ENCODE measurements at regions not wholly inside any gene's neighbourhood (a gene's known extent, or its start where the extent isn't known, plus 50 kb on each side); places are given as distances from the start of the nearest gene placed in this dataset.

DNA sequence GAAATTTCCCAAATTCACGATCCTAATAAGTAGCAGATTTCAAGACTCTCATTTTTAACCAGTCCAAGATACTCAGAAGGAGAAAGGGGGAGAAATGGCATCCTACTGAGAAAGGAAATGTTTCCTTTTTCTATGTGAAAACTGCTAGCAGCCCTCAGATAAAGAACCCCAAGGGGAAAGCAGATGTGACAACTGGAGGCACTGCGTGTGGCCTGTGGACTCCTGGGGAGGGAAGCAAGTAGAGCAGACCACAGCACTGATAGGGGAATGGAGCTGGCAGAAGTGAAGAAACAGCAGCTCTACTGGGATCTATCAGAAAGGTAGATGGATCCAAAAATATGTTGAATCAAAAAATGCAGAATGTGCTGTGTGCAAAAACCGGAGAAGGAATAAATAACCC is 239.7 kb upstream of the API5 start:
- TF ChIP-seq, protein P1, sequence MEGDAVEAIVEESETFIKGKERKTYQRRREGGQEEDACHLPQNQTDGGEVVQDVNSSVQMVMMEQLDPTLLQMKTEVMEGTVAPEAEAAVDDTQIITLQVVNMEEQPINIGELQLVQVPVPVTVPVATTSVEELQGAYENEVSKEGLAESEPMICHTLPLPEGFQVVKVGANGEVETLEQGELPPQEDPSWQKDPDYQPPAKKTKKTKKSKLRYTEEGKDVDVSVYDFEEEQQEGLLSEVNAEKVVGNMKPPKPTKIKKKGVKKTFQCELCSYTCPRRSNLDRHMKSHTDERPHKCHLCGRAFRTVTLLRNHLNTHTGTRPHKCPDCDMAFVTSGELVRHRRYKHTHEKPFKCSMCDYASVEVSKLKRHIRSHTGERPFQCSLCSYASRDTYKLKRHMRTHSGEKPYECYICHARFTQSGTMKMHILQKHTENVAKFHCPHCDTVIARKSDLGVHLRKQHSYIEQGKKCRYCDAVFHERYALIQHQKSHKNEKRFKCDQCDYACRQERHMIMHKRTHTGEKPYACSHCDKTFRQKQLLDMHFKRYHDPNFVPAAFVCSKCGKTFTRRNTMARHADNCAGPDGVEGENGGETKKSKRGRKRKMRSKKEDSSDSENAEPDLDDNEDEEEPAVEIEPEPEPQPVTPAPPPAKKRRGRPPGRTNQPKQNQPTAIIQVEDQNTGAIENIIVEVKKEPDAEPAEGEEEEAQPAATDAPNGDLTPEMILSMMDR (IDR thresholded peaks at IDR 0.05; ENCODE audit: borderline replicate concordance): no peak
- Histone ChIP-seq H3K27ac (replicated peaks) (no peak overlapping the region), H3K4me1 (no peaks in the 10 kb centered on the region), H3K4me3 (no peak overlapping the region), H3K27me3 (ENCODE audit: low read depth) (no peaks in the 10 kb centered on the region), H3K9me3 (replicated peaks) (peaks cover 54% of the 10 kb centered on the region), H3K36me3 (no peaks in the 10 kb centered on the region)
- intact Hi-C loops (cut with micrococcal nuclease): no loop called here
- no peak for DNase-seq

DNA sequence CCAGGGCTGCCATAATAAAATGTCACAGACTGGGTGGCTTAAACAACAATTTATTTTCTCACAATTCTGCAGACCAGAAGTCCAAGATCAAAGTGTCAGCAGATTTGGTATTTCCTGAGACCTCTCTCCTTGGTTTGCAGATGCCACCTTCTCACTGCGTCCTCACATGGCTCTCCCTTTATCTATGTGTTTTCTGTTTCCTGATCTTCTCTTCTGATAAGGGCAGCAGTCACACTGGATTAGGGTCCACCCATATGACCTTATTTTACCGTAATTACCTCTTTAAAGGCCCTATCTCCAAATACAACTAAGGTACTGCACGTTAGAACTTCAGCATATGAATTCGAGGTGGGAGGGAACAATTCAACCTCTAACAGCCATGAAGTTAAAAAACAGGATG is 238.9 kb upstream of the API5 start:
- DNase-seq: no peak
- Histone ChIP-seq H3K4me3 (no peak overlapping the region), H3K27me3 (ENCODE audit: low read depth) (no peaks in the 10 kb centered on the region), H3K36me3 (no peaks in the 10 kb centered on the region), H3K27ac (replicated peaks) (no peak overlapping the region), H3K9me3 (replicated peaks) (peaks cover 54% of the 10 kb centered on the region), H3K4me1 (no peaks in the 10 kb centered on the region)
- intact Hi-C loops (cut with micrococcal nuclease): no loop called here
- TF ChIP-seq, protein P1 (IDR thresholded peaks at IDR 0.05; ENCODE audit: borderline replicate concordance): no peak

DNA sequence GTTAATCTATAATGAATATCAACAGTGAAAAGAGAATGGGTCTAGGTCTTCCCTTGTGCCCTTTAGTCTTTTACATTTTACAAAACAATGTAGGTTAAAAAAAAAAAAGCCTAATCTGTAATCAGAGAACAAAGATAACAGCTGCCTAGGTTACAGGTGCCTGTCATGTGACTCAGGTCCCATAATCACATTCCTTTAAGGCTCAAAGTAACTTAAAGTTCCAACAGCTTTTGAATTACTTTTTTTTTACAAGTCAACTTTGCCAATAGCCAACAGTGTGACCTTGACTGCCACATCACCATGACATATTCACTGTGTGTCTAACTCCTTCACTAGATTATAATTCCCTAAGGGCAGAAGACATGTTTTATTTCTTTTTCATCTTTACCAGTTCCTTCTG is 237.0 kb upstream of the API5 start:
- Histone ChIP-seq H3K4me1 (no peaks in the 10 kb centered on the region), H3K27ac (replicated peaks) (no peak overlapping the region), H3K4me3 (no peak overlapping the region), H3K9me3 (replicated peaks) (peaks cover 40% of the 10 kb centered on the region), H3K27me3 (ENCODE audit: low read depth) (no peaks in the 10 kb centered on the region), H3K36me3 (no peaks in the 10 kb centered on the region)
- TF ChIP-seq, protein P1 (IDR thresholded peaks at IDR 0.05; ENCODE audit: borderline replicate concordance): no peak
- intact Hi-C loops (cut with micrococcal nuclease): no loop called here
- no peak for DNase-seq

DNA sequence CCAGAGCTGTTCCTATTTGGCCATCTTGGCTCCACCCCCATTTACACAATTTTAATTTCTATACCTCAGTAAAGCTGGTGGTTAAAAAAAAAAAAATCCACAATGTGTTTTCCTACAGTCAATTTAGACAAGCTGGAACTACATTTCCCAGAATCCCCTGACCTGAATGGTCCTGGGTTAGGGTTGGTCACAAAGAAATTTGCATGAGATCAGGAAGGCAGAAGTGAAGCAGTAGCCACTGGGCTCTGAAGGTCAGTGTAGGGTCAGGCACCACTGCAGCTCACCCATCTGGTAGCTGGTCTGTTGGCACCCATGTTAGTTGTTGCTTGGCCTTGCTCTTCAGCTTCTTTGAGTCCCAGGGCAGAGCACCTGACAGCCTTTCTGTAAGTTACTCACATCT is 210.7 kb upstream of the API5 start:
- Histone ChIP-seq H3K9me3 (replicated peaks) (peaks cover 6% of the 10 kb centered on the region), H3K27me3 (ENCODE audit: low read depth) (no peaks in the 10 kb centered on the region), H3K27ac (replicated peaks) (no peak overlapping the region), H3K4me1 (no peaks in the 10 kb centered on the region), H3K4me3 (no peak overlapping the region), H3K36me3 (no peaks in the 10 kb centered on the region)
- DNase-seq: no peak
- intact Hi-C loops (cut with micrococcal nuclease): no loop called here
- TF ChIP-seq, protein P1 (IDR thresholded peaks at IDR 0.05; ENCODE audit: borderline replicate concordance): no peak

DNA sequence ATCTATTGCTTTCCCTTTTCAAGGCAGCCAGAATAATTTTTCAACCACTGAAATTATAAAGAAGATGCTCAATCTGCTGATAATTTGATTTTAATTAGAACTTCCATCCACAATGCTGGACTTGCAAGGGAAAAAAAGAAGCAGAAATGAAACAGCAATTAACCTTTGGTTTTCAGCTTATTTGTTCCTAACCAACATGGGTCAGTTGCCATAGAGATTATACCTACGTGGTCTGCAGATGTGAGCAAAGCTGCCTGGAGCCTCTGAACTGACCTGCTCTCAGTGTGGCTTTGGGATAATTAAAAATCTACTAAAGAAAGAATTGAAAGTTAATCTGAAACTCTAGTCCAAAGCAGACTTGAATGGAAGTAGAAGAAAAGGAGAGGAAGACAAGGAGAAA is 195.7 kb upstream of the API5 start:
- intact Hi-C loops (cut with micrococcal nuclease): no loop called here
- Histone ChIP-seq H3K9me3 (replicated peaks) (no peaks in the 10 kb centered on the region), H3K27ac (replicated peaks) (no peak overlapping the region), H3K36me3 (no peaks in the 10 kb centered on the region), H3K27me3 (ENCODE audit: low read depth) (no peaks in the 10 kb centered on the region), H3K4me1 (no peaks in the 10 kb centered on the region), H3K4me3 (no peak overlapping the region)
- TF ChIP-seq, protein P1 (IDR thresholded peaks at IDR 0.05; ENCODE audit: borderline replicate concordance): no peak
- DNase-seq: no peak
